HepG2 (cell line): ENCODE measurements at regions not wholly inside any gene's neighbourhood (a gene's known extent, or its start where the extent isn't known, plus 50 kb on each side); places are given as distances from the start of the nearest gene placed in this dataset.

ENCODE experiments used
- ATAC-seq: fragments of 200-7000 bp; cut with Tn5 transposase; 3 replicates; pipeline ENCODE4 v1.9.1; 2020; ENCODE audit warnings: mild to moderate bottlenecking, moderate library complexity
- BruUV-seq: library from RNA; stranded (reverse); fragments of 400-500 nt; replicated peaks from 2 replicates; lab custom pipeline; 2021; lab: Mats Ljungman, UMichigan
- CTCF ChIA-PET: fragments of 300-600 bp; formaldehyde crosslinking; extraction: SDS; loops from one replicate; lab custom pipeline; 2021; ENCODE audit warnings: low total read pairs, inconsistent platforms, low intra/inter-chr PET ratio; lab: Yijun Ruan, JAX
- POLR2A ChIA-PET: fragments of 350-600 bp; sonication (Branson Sonifier 250); formaldehyde crosslinking; loops from one replicate; lab custom pipeline; 2020; ENCODE audit warnings: antibody characterized with exemption, inconsistent platforms; lab: Yijun Ruan, JAX
- DNase-seq: peaks from one replicate; pipeline ENCODE4 v3.0.0-alpha.2; 2015; ENCODE audit warnings: low spot score
- FAIRE-seq: peaks from 3 replicates; lab custom pipeline; 2011; peaks lifted over from hg19 to GRCh38; lab: Jason Lieb, UNC
- H2AFZ ChIP-seq: one replicate; pipeline ENCODE4 v1.6.1; 2011; ENCODE audit warnings: low read length, inconsistent platforms
- H3K27ac ChIP-seq: fragments of 300-600 bp; 3 replicates; pipeline ENCODE4 v1.8.0; 2011; ENCODE audit warnings: mixed run types, mild to moderate bottlenecking, mixed read lengths, low read length, inconsistent platforms; ENCODE audit not compliant: insufficient read depth; ENCODE audit errors: extremely low read length
- H3K27me3 ChIP-seq, 2 experiments: fragments of 200-600 bp in 1 of 2; 2 replicates in 1 of 2; 3 replicates in 1 of 2; pipeline versions ENCODE4 v1.6.0 to v1.8.0; 2011; ENCODE audit warnings: low read length in 2 of 2, mild to moderate bottlenecking in 2 of 2, moderate library complexity in 2 of 2, inconsistent platforms in 1 of 2; ENCODE audit not compliant: insufficient read depth in 2 of 2, control insufficient read depth in 1 of 2
- H3K36me3 ChIP-seq, 2 experiments: fragments of 200-600 bp in 1 of 2; replicated peaks in 1 of 2; 2 replicates in 1 of 2; 3 replicates in 1 of 2; pipeline versions ENCODE4 v1.5.1 to v1.8.0; 2011; ENCODE audit warnings: low read length in 2 of 2, inconsistent platforms in 1 of 2; ENCODE audit not compliant: insufficient read depth in 2 of 2, control insufficient read depth in 1 of 2
- H3K4me1 ChIP-seq: 2 replicates; pipeline ENCODE4 v1.5.1; 2012; ENCODE audit warnings: low read length, inconsistent platforms; ENCODE audit not compliant: insufficient read depth
- H3K4me2 ChIP-seq: 2 replicates; pipeline ENCODE4 v1.6.0; 2011; ENCODE audit warnings: low read depth, low read length, inconsistent platforms
- H3K4me3 ChIP-seq, 3 experiments: fragments of 200-600 bp in 1 of 3; sonication (generic), shearing (Covaris generic) in 1 of 3; replicated peaks in 1 of 3; 2 replicates each; pipeline ENCODE4 v1.5.1; 2011 to 2016; ENCODE audit warnings: low read length in 3 of 3, inconsistent platforms in 2 of 3, low read depth in 2 of 3, mild to moderate bottlenecking in 2 of 3, control low read depth in 1 of 3, mixed read lengths in 1 of 3; ENCODE audit not compliant: insufficient read depth in 1 of 3
- H3K79me2 ChIP-seq: one replicate; pipeline ENCODE4 v1.6.1; 2011; ENCODE audit warnings: low read length, inconsistent platforms; ENCODE audit not compliant: insufficient read depth
- H3K9ac ChIP-seq: 2 replicates; pipeline ENCODE4 v1.6.0; 2011; ENCODE audit warnings: mild to moderate bottlenecking, low read depth, low read length, inconsistent platforms; ENCODE audit not compliant: insufficient read depth
- H3K9me3 ChIP-seq: 2 replicates; pipeline ENCODE4 v1.5.1; 2012; ENCODE audit warnings: mild to moderate bottlenecking, low read length
- H4K20me1 ChIP-seq: 2 replicates; pipeline ENCODE4 v1.6.0; 2011; ENCODE audit warnings: inconsistent platforms, mild to moderate bottlenecking, low read length, moderate library complexity; ENCODE audit not compliant: insufficient read depth
- AGO1 ChIP-seq: fragments of 200-400 bp; formaldehyde crosslinking; IDR thresholded peaks from 2 replicates; pipeline ENCODE4 v1.6.1; 2017; ENCODE audit warnings: mild to moderate bottlenecking, low read depth, low read length, moderate library complexity; ENCODE audit not compliant: poor library complexity, severe bottlenecking
- ATF1 ChIP-seq: IDR thresholded peaks from 2 replicates; pipeline ENCODE4 v1.6.1; 2016; ENCODE audit warnings: mild to moderate bottlenecking, control low read depth
- BHLHE40 ChIP-seq: IDR thresholded peaks from 2 replicates; pipeline ENCODE4 v1.6.1; 2011; ENCODE audit warnings: low read length, improper control_type of control experiment
- CENPT ChIP-seq: sonication (generic); formaldehyde crosslinking; IDR thresholded peaks from 2 replicates; pipeline ENCODE4 v1.8.0; 2022; ENCODE audit warnings: low read depth, mild to moderate bottlenecking, moderate library complexity, missing genetic modification reagents
- GRHL1 ChIP-seq: sonication (generic); formaldehyde crosslinking; conservative IDR thresholded peaks from 2 replicates; pipeline ENCODE4 v1.8.0; 2022; ENCODE audit warnings: missing genetic modification reagents
- HMG20B ChIP-seq: conservative IDR thresholded peaks from 2 replicates; pipeline ENCODE4 v1.6.1; 2016; ENCODE audit warnings: missing genetic modification reagents, missing compliant biosample characterization
- IKZF4 ChIP-seq: sonication (generic); formaldehyde crosslinking; IDR thresholded peaks from 2 replicates; pipeline ENCODE4 v1.5.1; 2020; ENCODE audit warnings: borderline replicate concordance, mild to moderate bottlenecking, low read depth, missing genetic modification reagents; ENCODE audit errors: not compliant biosample characterization
- RCOR2 ChIP-seq: IDR thresholded peaks from 2 replicates; pipeline ENCODE4 v1.6.1; 2016; ENCODE audit warnings: missing biosample characterization, missing genetic modification reagents
- TIGD3 ChIP-seq: sonication (generic); formaldehyde crosslinking; IDR thresholded peaks from 2 replicates; pipeline ENCODE4 v1.5.1; 2020; ENCODE audit warnings: mild to moderate bottlenecking, missing genetic modification reagents, borderline replicate concordance
- TSC22D2 ChIP-seq: sonication (generic); formaldehyde crosslinking; IDR thresholded peaks from 2 replicates; pipeline ENCODE4 v1.5.1; 2020; ENCODE audit warnings: missing genetic modification reagents, mild to moderate bottlenecking, borderline replicate concordance
- ZMAT5 ChIP-seq: sonication (generic); formaldehyde crosslinking; IDR thresholded peaks from 2 replicates; pipeline ENCODE4 v1.5.0; 2020; ENCODE audit warnings: mild to moderate bottlenecking, low read depth, missing genetic modification reagents, borderline replicate concordance
- ZNF180 ChIP-seq: sonication (generic); formaldehyde crosslinking; IDR thresholded peaks from 2 replicates; pipeline ENCODE4 v1.4.0; 2020; ENCODE audit warnings: low read depth, missing genetic modification reagents, borderline replicate concordance
- ZNF614 ChIP-seq: IDR thresholded peaks from 2 replicates; pipeline ENCODE4 v1.6.1; 2018; ENCODE audit warnings: missing biosample characterization, missing genetic modification reagents, inconsistent platforms, borderline replicate concordance
- ZNF792 ChIP-seq: IDR thresholded peaks from 2 replicates; pipeline ENCODE4 v1.6.1; 2016
- WGBS: methylation state at CpG from one replicate; pipeline ENCODE4 v1.1.6; 2017; ENCODE audit warnings: low lambda C conversion rate; 5-methylcytosine and 5-hydroxymethylcytosine counted together
- in situ Hi-C: cut with HindIII; loops from 2 replicates; pipeline ENCODE4 v1.10.0; 2017; ENCODE audit warnings: low pct_unique_long_range_greater_than_20kb; ENCODE audit not compliant: extremely low pct_ligation_motif_present
- intact Hi-C: fragments of 100-400 bp; cut with micrococcal nuclease; formaldehyde crosslinking; loops from one replicate; pipeline ENCODE4 v1.10.0; 2022; ENCODE audit not compliant: unreplicated experiment
- TF ChIP-seq, protein P1 (sequence below): IDR thresholded peaks from 2 replicates; pipeline ENCODE4 v1.6.1; 2016; ENCODE audit warnings: missing genetic modification reagents, missing compliant biosample characterization
- TF ChIP-seq, protein P2 (sequence below): sonication (generic); formaldehyde crosslinking; IDR thresholded peaks from 2 replicates; pipeline ENCODE4 v1.9.0; 2021; ENCODE audit warnings: missing genetic modification reagents, borderline replicate concordance

- TF ChIP-seq GRHL1 (no peak), CENPT (CRISPR knock-in tag) (no peak), TIGD3 (CRISPR knock-in tag) (no peak), TSC22D2 (CRISPR knock-in tag) (no peak), ZNF614 (no peak)
- TF ChIP-seq, protein P1, sequence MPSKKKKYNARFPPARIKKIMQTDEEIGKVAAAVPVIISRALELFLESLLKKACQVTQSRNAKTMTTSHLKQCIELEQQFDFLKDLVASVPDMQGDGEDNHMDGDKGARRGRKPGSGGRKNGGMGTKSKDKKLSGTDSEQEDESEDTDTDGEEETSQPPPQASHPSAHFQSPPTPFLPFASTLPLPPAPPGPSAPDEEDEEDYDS (CRISPR knock-in tag): no peak
Observed at GRCh38 chr1:157313240-157313807, 175.1 kb upstream of the ETV3 start (continued).

GRCh38 chr1:157312082-157312812 lies 174.1 kb upstream of the ETV3 start:
- Histone ChIP-seq H3K4me1 (no peaks in the 10 kb centered on the region), H4K20me1 (no peaks in the 10 kb centered on the region), H3K9me3 (no peaks in the 10 kb centered on the region), H3K4me3 (no peak overlapping the region), H3K79me2 (no peaks in the 10 kb centered on the region), H3K9ac (no peak overlapping the region), H3K27me3 (no peaks in the 10 kb centered on the region; a peak in 1 of 5 replicates), H3K4me2 (no peak overlapping the region), H3K27ac (no peak overlapping the region), H2AFZ (no peak overlapping the region), H3K36me3 (no peaks in the 10 kb centered on the region)
- in situ Hi-C loops (no loop called here), intact Hi-C loops (no loop called here)
- BruUV-seq: no TSS peak
- POLR2A ChIA-PET: no interaction called here
- CTCF ChIA-PET: interaction anchor here (1.7 kb wide), 1 partner anchor 119 kb away, joined by 8 read pairs; no protein-coding TSS in a partner anchor
- 32% methylated on average over 4 of the region's 4 CpGs for WGBS
- no peak for DNase-seq
- ATAC-seq: no peak
- no peak for FAIRE-seq
- no peak for TF ChIP-seq ZNF792
- no peak for TF ChIP-seq ATF1 (CRISPR knock-in tag)
- no peak for TF ChIP-seq BHLHE40
- no peak for TF ChIP-seq IKZF4 (CRISPR knock-in tag)
- TF ChIP-seq, protein P2, sequence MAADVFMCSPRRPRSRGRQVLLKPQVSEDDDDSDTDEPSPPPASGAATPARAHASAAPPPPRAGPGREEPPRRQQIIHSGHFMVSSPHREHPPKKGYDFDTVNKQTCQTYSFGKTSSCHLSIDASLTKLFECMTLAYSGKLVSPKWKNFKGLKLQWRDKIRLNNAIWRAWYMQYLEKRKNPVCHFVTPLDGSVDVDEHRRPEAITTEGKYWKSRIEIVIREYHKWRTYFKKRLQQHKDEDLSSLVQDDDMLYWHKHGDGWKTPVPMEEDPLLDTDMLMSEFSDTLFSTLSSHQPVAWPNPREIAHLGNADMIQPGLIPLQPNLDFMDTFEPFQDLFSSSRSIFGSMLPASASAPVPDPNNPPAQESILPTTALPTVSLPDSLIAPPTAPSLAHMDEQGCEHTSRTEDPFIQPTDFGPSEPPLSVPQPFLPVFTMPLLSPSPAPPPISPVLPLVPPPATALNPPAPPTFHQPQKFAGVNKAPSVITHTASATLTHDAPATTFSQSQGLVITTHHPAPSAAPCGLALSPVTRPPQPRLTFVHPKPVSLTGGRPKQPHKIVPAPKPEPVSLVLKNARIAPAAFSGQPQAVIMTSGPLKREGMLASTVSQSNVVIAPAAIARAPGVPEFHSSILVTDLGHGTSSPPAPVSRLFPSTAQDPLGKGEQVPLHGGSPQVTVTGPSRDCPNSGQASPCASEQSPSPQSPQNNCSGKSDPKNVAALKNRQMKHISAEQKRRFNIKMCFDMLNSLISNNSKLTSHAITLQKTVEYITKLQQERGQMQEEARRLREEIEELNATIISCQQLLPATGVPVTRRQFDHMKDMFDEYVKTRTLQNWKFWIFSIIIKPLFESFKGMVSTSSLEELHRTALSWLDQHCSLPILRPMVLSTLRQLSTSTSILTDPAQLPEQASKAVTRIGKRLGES: no peak
- no peak for TF ChIP-seq ZNF180 (CRISPR knock-in tag)
- no peak for TF ChIP-seq RCOR2 (CRISPR knock-in tag)
- no peak for TF ChIP-seq HMG20B
- TF ChIP-seq AGO1: no peak
- TF ChIP-seq ZMAT5 (CRISPR knock-in tag): no peak
